ENCODE measurements at regions not wholly inside any gene's neighbourhood (a gene's known extent, or its start where the extent isn't known, plus 50 kb on each side); places are given as distances from the start of the nearest gene placed in this dataset.

- no peak for DNase-seq
- H3K4me3 ChIP-seq, result no peak overlapping the region
- ATAC-seq, result no peak
- no peaks in the 10 kb centered on the region for H3K9me3 ChIP-seq
- intact Hi-C loops (cut with DNase I), result no loop called here
- WGBS, 2 donors, result 35 to 45% methylated on average over 3 of the region's 3 CpGs
- H3K4me1 ChIP-seq, result no peaks in the 10 kb centered on the region
- no peak for TF ChIP-seq CTCF (IDR thresholded peaks at IDR 0.05)
- no peak for TF ChIP-seq POLR2A (IDR thresholded peaks at IDR 0.05)
- no peaks in the 10 kb centered on the region for H3K27me3 ChIP-seq
- no peaks in the 10 kb centered on the region for H3K36me3 ChIP-seq (replicated peaks in 1 of 2; ENCODE audit: insufficient read depth in 1 of 2, low read depth in 2 of 2)
- no peak overlapping the region for H3K27ac ChIP-seq
Measured at GRCh38 chr4:67152976-67153375, 392.3 kb downstream of the CENPC start.

- peak; percentile 12 for ATAC-seq
- no peak for TF ChIP-seq CTCF (IDR thresholded peaks at IDR 0.05)
- no peak for TF ChIP-seq POLR2A (IDR thresholded peaks at IDR 0.05)
- 68 to 73% methylated on average over 17 to 33 of the region's 45 CpGs for WGBS, 2 donors
- no peak overlapping the region for H3K27ac ChIP-seq
- H3K9me3 ChIP-seq, result no peaks in the 10 kb centered on the region
- H3K4me3 ChIP-seq, result no peak overlapping the region
- intact Hi-C loops (cut with DNase I), result no loop called here
- H3K36me3 ChIP-seq (replicated peaks in 1 of 2; ENCODE audit: insufficient read depth in 1 of 2, low read depth in 2 of 2), result no peaks in the 10 kb centered on the region
- no peaks in the 10 kb centered on the region for H3K27me3 ChIP-seq
- no peaks in the 10 kb centered on the region for H3K4me1 ChIP-seq
- no peak for DNase-seq
Measured at GRCh38 chr4:67151376-67152343, 393.6 kb downstream of the CENPC start.

- no peaks in the 10 kb centered on the region for H3K27me3 ChIP-seq
- intact Hi-C loops (cut with DNase I), result no loop called here
- no peak overlapping the region for H3K4me3 ChIP-seq
- H3K27ac ChIP-seq, result no peak overlapping the region
- H3K4me1 ChIP-seq, result no peaks in the 10 kb centered on the region
- DNase-seq (no peak), ATAC-seq (no peak)
- no peaks in the 10 kb centered on the region for H3K9me3 ChIP-seq
- no peak for TF ChIP-seq POLR2A (IDR thresholded peaks at IDR 0.05)
- no peak for TF ChIP-seq CTCF (IDR thresholded peaks at IDR 0.05)
- no peaks in the 10 kb centered on the region for H3K36me3 ChIP-seq (replicated peaks in 1 of 2; ENCODE audit: insufficient read depth in 1 of 2, low read depth in 2 of 2)
- 53 to 66% methylated on average over 2 of the region's 2 CpGs for WGBS, 2 donors
Measured at GRCh38 chr4:67141586-67141985, 403.7 kb downstream of the CENPC start.

GRCh38 chr4:67134616-67135015, 410.7 kb downstream of the CENPC start:
- TF ChIP-seq POLR2A (IDR thresholded peaks at IDR 0.05), result no peak
- TF ChIP-seq CTCF (IDR thresholded peaks at IDR 0.05), result no peak
- no peaks in the 10 kb centered on the region for H3K9me3 ChIP-seq
- no peaks in the 10 kb centered on the region for H3K36me3 ChIP-seq (replicated peaks in 1 of 2; ENCODE audit: insufficient read depth in 1 of 2, low read depth in 2 of 2)
- no peak overlapping the region for H3K27ac ChIP-seq
- H3K4me3 ChIP-seq, result no peak overlapping the region
- no peaks in the 10 kb centered on the region for H3K27me3 ChIP-seq
- 41 to 48% methylated on average over 4 of the region's 4 CpGs for WGBS, 2 donors
- no peaks in the 10 kb centered on the region for H3K4me1 ChIP-seq
- no peak for ATAC-seq
- intact Hi-C loops (cut with DNase I), result no loop called here
- DNase-seq, result no peak

- Histone ChIP-seq H3K9me3 (no peaks in the 10 kb centered on the region), H3K27ac (no peak overlapping the region), H3K36me3 (replicated peaks in 1 of 2; ENCODE audit: insufficient read depth in 1 of 2, low read depth in 2 of 2) (no peaks in the 10 kb centered on the region), H3K4me1 (no peaks in the 10 kb centered on the region), H3K4me3 (no peak overlapping the region), H3K27me3 (no peaks in the 10 kb centered on the region)
- no peak for DNase-seq
- WGBS, 2 donors, result 46 to 51% methylated on average over 2 of the region's 2 CpGs
- no peak for ATAC-seq
- intact Hi-C loops (cut with DNase I), result no loop called here
- TF ChIP-seq POLR2A (IDR thresholded peaks at IDR 0.05), result no peak
- no peak for TF ChIP-seq CTCF (IDR thresholded peaks at IDR 0.05)
Measured at GRCh38 chr4:67133162-67133561, 412.1 kb downstream of the CENPC start.
